C4-2B (cell line): ENCODE measurements at regions not wholly inside any gene's neighbourhood (a gene's known extent, or its start where the extent isn't known, plus 50 kb on each side); places are given as distances from the start of the nearest gene placed in this dataset.

Experiments
- ZFX ChIP-seq: fragments of 450-650 bp; IDR thresholded peaks from 2 replicates; pipeline ENCODE4 v1.6.1; 2017
- TF ChIP-seq, protein P1 (sequence below): fragments of 450-650 bp; conservative IDR thresholded peaks from 2 replicates; pipeline ENCODE4 v1.5.1; 2017; ENCODE audit warnings: mild to moderate bottlenecking

DNA sequence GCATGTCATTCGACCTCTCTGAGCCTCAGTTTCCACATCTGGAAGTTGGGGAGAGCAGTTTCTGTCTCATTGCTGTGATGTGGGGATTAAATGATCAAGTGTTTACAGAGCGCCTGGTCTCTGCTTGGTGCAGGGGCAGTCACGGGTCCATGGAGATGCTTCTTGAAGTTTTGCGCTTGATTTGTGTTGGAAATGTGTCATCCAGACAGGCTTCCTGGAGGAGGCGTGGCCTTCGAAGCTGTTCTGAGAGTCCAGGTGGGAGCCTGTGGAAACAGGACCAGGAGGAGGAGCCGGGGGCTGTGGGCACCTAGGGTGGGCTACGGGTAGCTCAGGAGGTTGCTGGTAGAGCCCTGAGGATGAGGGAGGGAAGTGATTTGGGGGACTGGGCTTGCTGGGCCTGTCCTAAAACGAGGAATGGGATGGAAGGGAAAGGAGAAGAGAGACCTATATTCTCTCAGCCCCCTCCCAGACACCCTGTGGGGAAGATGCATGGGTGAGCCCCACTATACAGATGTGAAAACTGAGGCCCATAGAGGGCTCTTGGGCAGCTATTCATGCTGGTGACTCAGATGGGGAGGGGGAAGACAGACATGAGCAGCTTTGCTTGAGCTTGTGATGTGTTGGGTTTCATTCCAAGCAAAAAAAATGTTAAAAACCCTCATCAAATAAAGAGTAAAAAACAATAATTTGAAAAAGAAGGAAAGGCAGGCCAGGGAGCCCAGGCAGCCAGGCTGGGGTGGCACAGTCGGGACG is 107.2 kb upstream of the WNT4 start:
- TF ChIP-seq, protein P1, sequence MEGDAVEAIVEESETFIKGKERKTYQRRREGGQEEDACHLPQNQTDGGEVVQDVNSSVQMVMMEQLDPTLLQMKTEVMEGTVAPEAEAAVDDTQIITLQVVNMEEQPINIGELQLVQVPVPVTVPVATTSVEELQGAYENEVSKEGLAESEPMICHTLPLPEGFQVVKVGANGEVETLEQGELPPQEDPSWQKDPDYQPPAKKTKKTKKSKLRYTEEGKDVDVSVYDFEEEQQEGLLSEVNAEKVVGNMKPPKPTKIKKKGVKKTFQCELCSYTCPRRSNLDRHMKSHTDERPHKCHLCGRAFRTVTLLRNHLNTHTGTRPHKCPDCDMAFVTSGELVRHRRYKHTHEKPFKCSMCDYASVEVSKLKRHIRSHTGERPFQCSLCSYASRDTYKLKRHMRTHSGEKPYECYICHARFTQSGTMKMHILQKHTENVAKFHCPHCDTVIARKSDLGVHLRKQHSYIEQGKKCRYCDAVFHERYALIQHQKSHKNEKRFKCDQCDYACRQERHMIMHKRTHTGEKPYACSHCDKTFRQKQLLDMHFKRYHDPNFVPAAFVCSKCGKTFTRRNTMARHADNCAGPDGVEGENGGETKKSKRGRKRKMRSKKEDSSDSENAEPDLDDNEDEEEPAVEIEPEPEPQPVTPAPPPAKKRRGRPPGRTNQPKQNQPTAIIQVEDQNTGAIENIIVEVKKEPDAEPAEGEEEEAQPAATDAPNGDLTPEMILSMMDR, result no peak
- TF ChIP-seq ZFX, result no peak
